ENCODE measurements at regions not wholly inside any gene's neighbourhood (a gene's known extent, or its start where the extent isn't known, plus 50 kb on each side); places are given as distances from the start of the nearest gene placed in this dataset.
"Not testable (repeated sequence)": the region's sequence is repeated elsewhere in the genome, so short reads cannot be mapped to it uniquely, and the experiment has no call there.

GRCh38 chr7:67361150-67361549 lies 364.5 kb downstream of the TYW1 start:
- H3K27me3 ChIP-seq (ENCODE audit: control insufficient read depth, insufficient read depth, low read length), result no peaks in the 10 kb centered on the region
- no peaks in the 10 kb centered on the region for H3K9me3 ChIP-seq (ENCODE audit: control insufficient read depth, low read depth, low read length)

DNA sequence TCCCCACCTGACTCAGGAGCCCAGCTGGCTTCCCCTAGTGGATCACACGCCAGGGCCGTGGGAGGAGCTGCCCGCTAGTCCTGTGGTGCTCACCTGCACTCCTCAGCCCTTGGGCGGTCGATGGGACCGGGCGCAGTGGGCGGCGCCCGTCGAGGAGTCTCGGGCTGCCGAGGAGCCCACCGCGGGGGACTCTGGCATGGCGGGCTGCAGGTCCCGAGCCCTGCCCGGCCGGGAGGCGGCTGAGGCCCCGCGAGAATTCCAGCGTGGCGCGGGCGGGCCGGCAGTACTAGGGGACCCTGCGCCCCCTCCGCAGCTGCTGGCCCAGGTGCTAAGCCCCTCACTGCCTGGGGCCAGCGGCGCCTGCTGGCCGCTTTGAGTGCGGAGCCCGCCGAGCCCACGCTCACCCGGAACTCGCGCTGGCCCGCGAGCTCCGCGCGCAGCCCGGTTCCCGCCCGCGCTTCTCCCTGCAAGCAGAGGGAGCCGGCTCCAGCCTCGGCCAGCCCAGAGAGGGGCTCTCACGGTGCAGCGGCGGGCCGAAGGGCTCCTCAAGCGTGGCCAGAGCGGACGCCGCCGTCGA lies 367.9 kb downstream of the TYW1 start:
- Histone ChIP-seq H3K4me3 (ENCODE audit: low read length) (no peak overlapping the region), H3K27me3 (ENCODE audit: control insufficient read depth, insufficient read depth, low read length) (no peaks in the 10 kb centered on the region), H3K27ac (ENCODE audit: low read length) (no peak overlapping the region), H3K9me3 (ENCODE audit: control insufficient read depth, low read depth, low read length) (no peaks in the 10 kb centered on the region), H3K9ac (ENCODE audit: low read length) (no peak overlapping the region), H3K4me1 (ENCODE audit: control insufficient read depth, low read depth, low read length) (no peaks in the 10 kb centered on the region), H3K36me3 (ENCODE audit: control insufficient read depth, low read depth, low read length) (no peaks in the 10 kb centered on the region)

More at GRCh38 chr7:67361150-67361549, 364.5 kb downstream of the TYW1 start:
- Histone ChIP-seq H3K36me3 (ENCODE audit: control insufficient read depth, low read depth, low read length) (no peaks in the 10 kb centered on the region), H3K27ac (ENCODE audit: low read length) (no peak overlapping the region), H3K4me3 (ENCODE audit: low read length) (no peak overlapping the region), H3K9ac (ENCODE audit: low read length) (no peak overlapping the region), H3K4me1 (ENCODE audit: control insufficient read depth, low read depth, low read length) (no peaks in the 10 kb centered on the region)

DNA sequence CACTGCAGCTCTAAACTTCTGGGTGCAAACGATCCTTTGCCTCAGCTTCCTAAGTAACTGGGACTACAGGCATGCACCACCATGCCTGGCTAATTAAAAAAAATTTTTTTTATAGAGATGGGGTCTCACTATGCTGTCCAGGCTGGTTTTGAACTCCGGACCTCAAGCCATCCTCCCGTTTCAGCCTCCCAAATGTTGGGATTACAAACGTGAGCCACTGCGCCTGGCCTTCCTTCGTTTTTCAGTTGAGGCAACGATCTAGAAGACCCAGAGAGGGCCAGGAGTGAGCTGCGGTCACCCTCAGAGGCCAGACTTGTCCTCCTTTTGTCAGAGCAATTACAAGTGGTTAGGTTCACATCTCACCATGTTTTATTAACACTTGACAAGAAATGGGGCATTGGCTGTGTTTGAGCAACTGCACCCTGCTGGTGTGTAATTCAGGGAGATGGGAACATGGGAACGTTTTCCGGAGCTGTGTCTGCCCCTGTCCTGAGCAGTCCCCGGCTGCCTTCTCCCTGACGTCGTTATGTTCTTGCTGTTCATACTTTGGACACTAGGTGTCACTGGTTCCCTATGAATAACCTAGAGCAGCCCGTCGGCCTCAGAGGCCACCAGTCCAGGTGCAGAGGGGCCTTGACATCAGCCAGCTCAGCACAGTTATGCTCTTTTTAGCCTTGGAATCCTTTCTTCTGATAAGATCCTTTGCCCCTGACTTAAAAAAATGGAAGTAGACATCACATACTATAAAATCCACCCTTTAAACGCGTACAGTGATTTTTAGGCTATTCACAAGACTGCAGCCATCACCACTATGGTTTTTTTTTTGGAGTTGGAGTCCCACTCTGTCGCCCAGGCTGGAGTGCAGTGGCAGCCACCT lies 375.0 kb downstream of the TYW1 start:
- H3K9me3 ChIP-seq (ENCODE audit: control insufficient read depth, low read depth, low read length), result no peaks in the 10 kb centered on the region
- no peaks in the 10 kb centered on the region for H3K4me1 ChIP-seq (ENCODE audit: control insufficient read depth, low read depth, low read length)
- H3K27me3 ChIP-seq (ENCODE audit: control insufficient read depth, insufficient read depth, low read length), result no peaks in the 10 kb centered on the region
- H3K4me3 ChIP-seq (ENCODE audit: low read length), result no peak overlapping the region
- no peak overlapping the region for H3K9ac ChIP-seq (ENCODE audit: low read length)
- no peak overlapping the region for H3K27ac ChIP-seq (ENCODE audit: low read length)
- no peaks in the 10 kb centered on the region for H3K36me3 ChIP-seq (ENCODE audit: control insufficient read depth, low read depth, low read length)

DNA sequence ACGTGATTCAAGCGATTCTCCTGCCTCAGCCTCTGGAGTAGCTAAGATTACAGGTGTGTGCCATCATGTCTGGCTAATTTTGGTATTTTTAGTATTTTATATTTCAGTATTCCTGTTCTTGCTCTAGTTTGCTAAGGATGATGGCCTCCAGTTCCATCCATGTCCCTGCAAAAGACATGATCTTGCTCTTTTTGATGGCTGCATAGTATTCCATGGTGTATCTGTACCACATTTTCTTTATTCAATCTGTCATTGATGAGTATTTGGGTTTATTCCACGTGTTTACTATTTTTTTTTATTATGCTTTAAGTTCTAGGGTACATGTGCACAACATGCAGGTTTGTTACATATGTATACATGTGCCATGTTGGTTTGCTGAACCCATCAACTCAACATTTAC lies 376.8 kb downstream of the TYW1 start:
- not testable (repeated sequence) for H3K9me3 ChIP-seq (ENCODE audit: control insufficient read depth, low read depth, low read length); H3K36me3 ChIP-seq (ENCODE audit: control insufficient read depth, low read depth, low read length); H3K9ac ChIP-seq (ENCODE audit: low read length); H3K27me3 ChIP-seq (ENCODE audit: control insufficient read depth, insufficient read depth, low read length); H3K27ac ChIP-seq (ENCODE audit: low read length); H3K4me1 ChIP-seq (ENCODE audit: control insufficient read depth, low read depth, low read length); H3K4me3 ChIP-seq (ENCODE audit: low read length)

DNA sequence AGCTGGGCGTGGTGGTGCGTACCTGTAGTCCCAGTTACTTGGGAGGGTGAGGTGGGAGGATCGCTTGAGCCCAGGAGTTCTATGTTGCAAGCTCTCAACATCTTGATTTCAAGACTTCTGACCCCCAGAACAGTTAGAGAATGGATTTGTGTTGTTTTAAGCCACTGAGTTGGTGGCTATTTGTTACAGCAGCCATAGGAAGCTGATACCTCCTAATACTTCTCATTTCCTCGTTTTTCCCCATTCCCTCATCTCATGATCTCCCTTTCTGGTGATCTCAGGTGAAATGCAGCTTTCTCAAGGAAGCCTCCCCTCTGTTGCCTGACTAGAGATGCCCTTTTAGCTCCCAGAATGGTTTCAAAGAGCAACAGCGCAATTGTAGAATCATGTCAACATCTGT lies 378.8 kb downstream of the TYW1 start:
- no peaks in the 10 kb centered on the region for H3K36me3 ChIP-seq (ENCODE audit: control insufficient read depth, low read depth, low read length)
- H3K4me1 ChIP-seq (ENCODE audit: control insufficient read depth, low read depth, low read length), result no peaks in the 10 kb centered on the region
- no peak overlapping the region for H3K27ac ChIP-seq (ENCODE audit: low read length)
- H3K4me3 ChIP-seq (ENCODE audit: low read length), result no peak overlapping the region
- peaks cover 5% of the 10 kb centered on the region for H3K27me3 ChIP-seq (ENCODE audit: control insufficient read depth, insufficient read depth, low read length)
- H3K9ac ChIP-seq (ENCODE audit: low read length), result no peak overlapping the region
- H3K9me3 ChIP-seq (ENCODE audit: control insufficient read depth, low read depth, low read length), result no peaks in the 10 kb centered on the region

- Histone ChIP-seq H3K36me3 (ENCODE audit: control insufficient read depth, low read depth, low read length) (no peaks in the 10 kb centered on the region), H3K4me3 (ENCODE audit: low read length) (no peak overlapping the region), H3K9ac (ENCODE audit: low read length) (no peak overlapping the region), H3K9me3 (ENCODE audit: control insufficient read depth, low read depth, low read length) (no peaks in the 10 kb centered on the region), H3K4me1 (ENCODE audit: control insufficient read depth, low read depth, low read length) (no peaks in the 10 kb centered on the region), H3K27me3 (ENCODE audit: control insufficient read depth, insufficient read depth, low read length) (peaks cover 5% of the 10 kb centered on the region), H3K27ac (ENCODE audit: low read length) (no peak overlapping the region)
These were observed 381.6 kb downstream of the TYW1 start for GRCh38 chr7:67377939-67378862.

DNA sequence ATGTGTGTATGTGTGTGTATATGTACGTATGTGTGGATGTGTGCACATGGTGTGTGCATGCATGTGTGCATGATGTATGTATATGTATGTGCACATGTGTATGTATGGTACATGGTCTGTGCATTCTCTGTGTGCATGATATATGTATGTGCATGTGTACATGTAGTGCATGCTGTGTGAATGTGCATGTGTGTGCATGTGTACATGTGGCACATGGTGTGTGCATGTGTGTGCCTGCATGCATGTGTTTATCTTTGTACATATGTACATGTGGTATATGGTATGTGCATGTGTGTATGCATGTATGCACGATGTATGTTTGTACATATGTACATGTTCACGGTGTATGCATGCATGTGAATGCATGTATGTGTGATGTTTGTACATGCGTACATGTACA lies 383.7 kb downstream of the TYW1 start:
- Histone ChIP-seq H3K27me3 (ENCODE audit: control insufficient read depth, insufficient read depth, low read length) (peaks cover 5% of the 10 kb centered on the region), H3K4me3 (ENCODE audit: low read length) (no peak overlapping the region), H3K36me3 (ENCODE audit: control insufficient read depth, low read depth, low read length) (no peaks in the 10 kb centered on the region), H3K4me1 (ENCODE audit: control insufficient read depth, low read depth, low read length) (no peaks in the 10 kb centered on the region), H3K9ac (ENCODE audit: low read length) (no peak overlapping the region), H3K9me3 (ENCODE audit: control insufficient read depth, low read depth, low read length) (no peaks in the 10 kb centered on the region), H3K27ac (ENCODE audit: low read length) (no peak overlapping the region)

- H3K36me3 ChIP-seq (ENCODE audit: control insufficient read depth, low read depth, low read length), result no peaks in the 10 kb centered on the region
- H3K27ac ChIP-seq (ENCODE audit: low read length), result no peak overlapping the region
- H3K4me3 ChIP-seq (ENCODE audit: low read length), result no peak overlapping the region
- no peak overlapping the region for H3K9ac ChIP-seq (ENCODE audit: low read length)
- no peaks in the 10 kb centered on the region for H3K9me3 ChIP-seq (ENCODE audit: control insufficient read depth, low read depth, low read length)
- H3K4me1 ChIP-seq (ENCODE audit: control insufficient read depth, low read depth, low read length), result no peaks in the 10 kb centered on the region
- peaks cover 5% of the 10 kb centered on the region for H3K27me3 ChIP-seq (ENCODE audit: control insufficient read depth, insufficient read depth, low read length)
These were observed 384.2 kb downstream of the TYW1 start for GRCh38 chr7:67380858-67381257.

- H3K9ac ChIP-seq (ENCODE audit: low read length), result no peak overlapping the region
- H3K27me3 ChIP-seq (ENCODE audit: control insufficient read depth, insufficient read depth, low read length), result no peaks in the 10 kb centered on the region
- H3K4me3 ChIP-seq (ENCODE audit: low read length), result no peak overlapping the region
- no peaks in the 10 kb centered on the region for H3K36me3 ChIP-seq (ENCODE audit: control insufficient read depth, low read depth, low read length)
- no peak overlapping the region for H3K27ac ChIP-seq (ENCODE audit: low read length)
- no peaks in the 10 kb centered on the region for H3K4me1 ChIP-seq (ENCODE audit: control insufficient read depth, low read depth, low read length)
- H3K9me3 ChIP-seq (ENCODE audit: control insufficient read depth, low read depth, low read length), result no peaks in the 10 kb centered on the region
These were observed 391.2 kb downstream of the TYW1 start for GRCh38 chr7:67387851-67388250.

DNA sequence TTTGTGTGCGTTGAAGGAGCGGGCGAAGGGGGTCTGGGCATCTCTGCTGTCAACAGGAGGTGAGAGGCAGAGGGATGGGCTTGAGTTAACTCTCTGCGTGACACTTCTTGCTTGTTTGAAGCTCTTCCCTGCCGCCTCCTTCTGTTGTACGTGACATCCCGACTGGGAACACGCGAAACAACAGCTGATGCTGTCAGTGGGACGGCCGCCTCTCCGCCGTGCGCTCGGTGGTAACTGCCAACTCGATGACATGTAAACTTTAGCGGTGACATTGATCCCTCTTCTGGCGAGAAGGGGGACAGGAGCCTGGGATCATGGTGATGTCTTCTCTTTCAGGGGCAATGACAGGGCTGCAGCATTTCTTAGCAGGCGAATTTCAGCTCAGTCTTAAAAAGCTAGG lies 394.5 kb downstream of the TYW1 start:
- Histone ChIP-seq H3K27me3 (ENCODE audit: control insufficient read depth, insufficient read depth, low read length) (no peaks in the 10 kb centered on the region), H3K27ac (ENCODE audit: low read length) (no peak overlapping the region), H3K9me3 (ENCODE audit: control insufficient read depth, low read depth, low read length) (no peaks in the 10 kb centered on the region), H3K9ac (ENCODE audit: low read length) (no peak overlapping the region), H3K4me3 (ENCODE audit: low read length) (no peak overlapping the region), H3K36me3 (ENCODE audit: control insufficient read depth, low read depth, low read length) (no peaks in the 10 kb centered on the region), H3K4me1 (ENCODE audit: control insufficient read depth, low read depth, low read length) (no peaks in the 10 kb centered on the region)

DNA sequence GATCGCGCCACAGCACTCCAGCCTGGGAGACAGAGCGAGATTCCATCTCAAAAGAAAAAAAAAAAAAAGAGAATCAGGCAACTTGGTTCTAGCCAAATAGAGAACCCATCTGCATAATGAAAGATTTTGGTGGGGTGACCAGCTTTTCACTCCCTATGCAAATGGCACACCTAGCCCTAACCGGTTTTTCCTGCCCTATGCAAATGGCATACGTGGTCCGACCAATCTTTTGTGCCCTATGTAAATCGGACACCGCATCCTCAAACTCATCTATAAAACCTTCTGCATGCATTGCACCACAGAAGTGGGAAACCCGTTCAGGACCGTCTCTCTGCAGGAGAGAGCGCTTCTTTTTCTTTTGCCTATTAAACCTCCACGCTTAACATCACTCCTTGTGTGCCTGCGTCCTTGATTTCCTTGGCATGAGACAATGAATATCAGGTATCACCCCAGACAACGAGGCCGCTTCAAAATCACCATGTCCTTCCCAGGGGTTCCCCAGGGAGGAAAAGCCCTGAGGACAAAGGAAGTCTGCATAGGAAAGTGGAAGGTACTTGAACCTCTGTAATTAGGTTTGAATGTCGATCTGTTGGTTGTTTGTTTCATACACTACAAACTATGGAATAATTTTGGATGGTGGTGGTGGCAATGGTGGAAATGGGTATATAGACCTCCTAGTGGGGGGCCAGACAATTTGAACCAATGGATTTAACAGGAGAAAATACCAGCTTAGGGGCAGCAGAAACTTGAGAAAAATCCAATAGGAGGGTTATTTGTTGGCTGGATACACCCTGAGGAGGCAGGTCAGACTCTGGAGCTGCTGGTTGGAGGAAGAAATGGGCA lies 396.2 kb downstream of the TYW1 start:
- H3K4me1 ChIP-seq (ENCODE audit: control insufficient read depth, low read depth, low read length), result no peaks in the 10 kb centered on the region
- no peaks in the 10 kb centered on the region for H3K27me3 ChIP-seq (ENCODE audit: control insufficient read depth, insufficient read depth, low read length)
- no peak overlapping the region for H3K9ac ChIP-seq (ENCODE audit: low read length)
- peak overlapping the region; percentile 25 for H3K27ac ChIP-seq (ENCODE audit: low read length)
- peak overlapping the region; percentile 9 for H3K4me3 ChIP-seq (ENCODE audit: low read length)
- H3K36me3 ChIP-seq (ENCODE audit: control insufficient read depth, low read depth, low read length), result no peaks in the 10 kb centered on the region
- no peaks in the 10 kb centered on the region for H3K9me3 ChIP-seq (ENCODE audit: control insufficient read depth, low read depth, low read length)
